ENCODE measurements at regions not wholly inside any gene's neighbourhood (a gene's known extent, or its start where the extent isn't known, plus 50 kb on each side); places are given as distances from the start of the nearest gene placed in this dataset.

DNA sequence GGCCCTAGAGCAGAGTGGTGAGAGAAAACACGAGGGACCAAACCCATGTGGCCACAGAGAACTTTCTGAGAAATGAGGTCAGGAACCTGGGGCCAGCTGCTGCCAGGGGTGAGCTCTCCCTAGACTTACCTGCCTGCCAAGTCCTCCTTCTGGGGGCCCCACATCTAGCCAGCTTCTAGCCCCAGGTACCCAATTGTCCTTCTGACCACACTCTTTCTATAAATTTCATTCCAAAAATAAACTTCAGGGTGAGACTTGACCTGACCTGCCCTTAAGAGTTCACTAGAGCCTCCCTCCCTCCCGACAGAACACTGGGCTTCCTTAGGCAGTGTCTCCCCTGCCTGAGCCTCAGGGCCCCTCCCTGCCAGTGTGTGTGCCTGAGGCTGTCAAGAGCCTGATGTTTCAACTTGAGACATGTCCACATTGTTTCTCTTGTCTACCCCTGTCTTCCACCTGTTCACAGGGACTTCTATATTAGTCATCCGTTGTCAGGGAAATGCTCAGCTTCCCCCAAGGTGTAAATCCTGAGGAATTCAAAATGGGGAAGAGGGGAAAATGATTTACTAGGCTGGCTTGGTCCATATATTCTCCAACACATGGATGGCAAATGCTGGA lies 312.8 kb upstream of the TLE3 start:
- WGBS = 82% methylated on average over 3 of the region's 3 CpGs
- no peak for DNase-seq (ENCODE audit: extremely low spot score)
- Histone ChIP-seq H3K4me3 (no peak overlapping the region), H3K36me3 (no peaks in the 10 kb centered on the region), H3K4me1 (no peaks in the 10 kb centered on the region), H3K27ac (replicated peaks in 1 of 4) (no peak overlapping the region), H3K9me3 (peaks cover 0 to 17% (median 0%) of the 10 kb centered on the region in 4 donors), H3K27me3 (peaks cover 0 to 6% (median 0%) of the 10 kb centered on the region in 4 donors)
- TF ChIP-seq POLR2AphosphoS5 (IDR thresholded peaks at IDR 0.05) (no peak), POLR2A (IDR thresholded peaks at IDR 0.05; ENCODE audit: low read depth) (no peak), EP300 (IDR thresholded peaks at IDR 0.05) (no peak)
- TF ChIP-seq, protein P1, sequence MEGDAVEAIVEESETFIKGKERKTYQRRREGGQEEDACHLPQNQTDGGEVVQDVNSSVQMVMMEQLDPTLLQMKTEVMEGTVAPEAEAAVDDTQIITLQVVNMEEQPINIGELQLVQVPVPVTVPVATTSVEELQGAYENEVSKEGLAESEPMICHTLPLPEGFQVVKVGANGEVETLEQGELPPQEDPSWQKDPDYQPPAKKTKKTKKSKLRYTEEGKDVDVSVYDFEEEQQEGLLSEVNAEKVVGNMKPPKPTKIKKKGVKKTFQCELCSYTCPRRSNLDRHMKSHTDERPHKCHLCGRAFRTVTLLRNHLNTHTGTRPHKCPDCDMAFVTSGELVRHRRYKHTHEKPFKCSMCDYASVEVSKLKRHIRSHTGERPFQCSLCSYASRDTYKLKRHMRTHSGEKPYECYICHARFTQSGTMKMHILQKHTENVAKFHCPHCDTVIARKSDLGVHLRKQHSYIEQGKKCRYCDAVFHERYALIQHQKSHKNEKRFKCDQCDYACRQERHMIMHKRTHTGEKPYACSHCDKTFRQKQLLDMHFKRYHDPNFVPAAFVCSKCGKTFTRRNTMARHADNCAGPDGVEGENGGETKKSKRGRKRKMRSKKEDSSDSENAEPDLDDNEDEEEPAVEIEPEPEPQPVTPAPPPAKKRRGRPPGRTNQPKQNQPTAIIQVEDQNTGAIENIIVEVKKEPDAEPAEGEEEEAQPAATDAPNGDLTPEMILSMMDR (IDR thresholded peaks at IDR 0.05) = no peak
- intact Hi-C loops (cut with DNase I) = no loop called here

DNA sequence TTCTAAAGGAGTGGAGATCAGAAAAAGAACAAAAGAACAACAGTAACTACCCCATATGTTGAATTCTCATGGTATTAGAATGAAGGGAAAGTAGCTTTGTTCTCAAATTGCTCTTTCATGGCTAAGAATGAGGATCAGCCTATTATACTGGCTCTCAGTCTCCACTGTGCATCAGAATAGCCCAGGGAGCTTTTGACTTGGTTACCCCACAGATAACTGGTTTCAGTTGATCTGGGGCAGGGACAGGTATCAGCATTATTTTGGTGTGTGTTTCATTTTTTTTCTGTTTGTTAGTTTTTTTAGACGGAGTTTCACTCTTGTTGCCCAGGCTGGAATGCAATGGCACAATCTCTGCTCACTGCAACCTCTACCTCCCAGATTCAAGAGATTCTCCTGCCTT lies 311.7 kb upstream of the TLE3 start:
- Histone ChIP-seq H3K4me1 (no peaks in the 10 kb centered on the region), H3K27ac (replicated peaks in 1 of 4) (no peak overlapping the region), H3K9me3 (peaks cover 0 to 18% (median 0%) of the 10 kb centered on the region in 4 donors), H3K27me3 (no peaks in the 10 kb centered on the region), H3K4me3 (no peak overlapping the region), H3K36me3 (no peaks in the 10 kb centered on the region)
- intact Hi-C loops (cut with DNase I) = no loop called here
- no peak for DNase-seq (ENCODE audit: extremely low spot score)
- TF ChIP-seq, protein P1 (IDR thresholded peaks at IDR 0.05) = no peak
- TF ChIP-seq POLR2A (IDR thresholded peaks at IDR 0.05; ENCODE audit: low read depth) (no peak), POLR2AphosphoS5 (IDR thresholded peaks at IDR 0.05) (no peak), EP300 (IDR thresholded peaks at IDR 0.05) (no peak)
- 93% methylated on average over 1 of the region's 1 CpG for WGBS

DNA sequence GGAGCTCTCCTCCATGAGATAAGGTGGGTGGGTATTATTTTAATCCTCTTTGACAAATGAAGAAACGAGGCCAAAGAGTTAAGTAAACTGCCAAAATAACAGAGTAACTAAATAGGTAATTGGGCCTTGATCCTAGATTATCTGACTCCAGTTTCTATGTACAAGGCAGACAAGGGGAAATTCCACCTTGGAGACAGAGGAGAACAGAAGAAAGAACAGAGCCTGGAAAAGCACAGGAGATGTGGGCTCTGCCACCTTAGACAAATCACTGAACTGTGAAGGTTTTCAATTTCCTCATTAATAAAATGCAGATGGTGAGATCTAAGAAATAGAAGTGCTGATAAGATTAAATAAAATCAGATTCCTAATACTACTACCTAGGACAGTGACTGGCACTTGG lies 310.2 kb upstream of the TLE3 start:
- Histone ChIP-seq H3K27ac (replicated peaks in 1 of 4) (no peak overlapping the region), H3K4me1 (no peaks in the 10 kb centered on the region), H3K36me3 (no peaks in the 10 kb centered on the region), H3K9me3 (peaks cover 0 to 18% (median 0%) of the 10 kb centered on the region in 4 donors), H3K4me3 (no peak overlapping the region), H3K27me3 (no peaks in the 10 kb centered on the region)
- intact Hi-C loops (cut with DNase I) = no loop called here
- WGBS = 78% methylated on average over 1 of the region's 1 CpG
- TF ChIP-seq POLR2AphosphoS5 (IDR thresholded peaks at IDR 0.05) (no peak), EP300 (IDR thresholded peaks at IDR 0.05) (no peak), POLR2A (IDR thresholded peaks at IDR 0.05; ENCODE audit: low read depth) (no peak)
- TF ChIP-seq, protein P1 (IDR thresholded peaks at IDR 0.05) = no peak
- DNase-seq (ENCODE audit: extremely low spot score) = no peak

DNA sequence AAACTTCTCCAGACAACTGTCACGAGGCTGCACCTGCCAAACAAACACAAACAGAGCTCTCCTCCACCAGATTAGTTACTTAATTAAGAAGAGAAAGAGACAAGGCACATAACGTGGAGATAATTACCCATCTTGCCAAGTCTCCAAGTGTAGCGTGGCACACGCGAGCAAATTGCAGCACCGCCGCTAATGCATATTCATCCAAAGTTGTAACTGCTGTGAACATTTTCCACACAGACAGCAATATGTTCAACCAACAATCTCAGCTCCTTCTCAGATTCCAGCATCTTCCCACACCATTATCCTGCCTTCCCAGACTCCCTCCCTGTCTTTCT lies 309.6 kb upstream of the TLE3 start:
- Histone ChIP-seq H3K4me3 (no peak overlapping the region), H3K27me3 (no peaks in the 10 kb centered on the region), H3K27ac (replicated peaks in 1 of 4) (no peak overlapping the region), H3K9me3 (peaks cover 0 to 18% (median 0%) of the 10 kb centered on the region in 4 donors), H3K36me3 (no peaks in the 10 kb centered on the region), H3K4me1 (no peaks in the 10 kb centered on the region)
- intact Hi-C loops (cut with DNase I) = no loop called here
- no peak for DNase-seq (ENCODE audit: extremely low spot score)
- TF ChIP-seq POLR2A (IDR thresholded peaks at IDR 0.05; ENCODE audit: low read depth) = no peak
- TF ChIP-seq, protein P1 (IDR thresholded peaks at IDR 0.05) = no peak
- TF ChIP-seq POLR2AphosphoS5 (IDR thresholded peaks at IDR 0.05) = no peak
- TF ChIP-seq EP300 (IDR thresholded peaks at IDR 0.05) = no peak
- 69% methylated on average over 7 of the region's 7 CpGs for WGBS
